SK-N-SH (cell line): ENCODE measurements at regions not wholly inside any gene's neighbourhood (a gene's known extent, or its start where the extent isn't known, plus 50 kb on each side); places are given as distances from the start of the nearest gene placed in this dataset.

Source experiments
- CTCF ChIA-PET: fragments of 300-600, 350-600 bp; formaldehyde crosslinking; extraction: SDS; loops from one replicate; lab custom pipeline; 2021; lab: Yijun Ruan, JAX
- POLR2A ChIA-PET: fragments of 350-600 bp; sonication (Branson Sonifier 250); formaldehyde crosslinking; extraction: SDS; loops from one replicate; lab custom pipeline; 2020; ENCODE audit warnings: antibody characterized with exemption, inconsistent platforms; lab: Yijun Ruan, JAX
- DNase-seq: peaks from one replicate; pipeline ENCODE4 v3.0.0; 2012
- H2AFZ ChIP-seq: fragments of 200-600 bp; sonication (generic); 2 replicates; pipeline ENCODE4 v1.8.1; 2016; ENCODE audit warnings: antibody characterized with exemption, mild to moderate bottlenecking, low read depth
- H3F3A ChIP-seq: fragments of 200-600 bp; sonication (generic); replicated peaks from 2 replicates; pipeline ENCODE3; 2016; ENCODE audit warnings: antibody characterized with exemption, mild to moderate bottlenecking; ENCODE audit not compliant: insufficient read depth
- H3K27ac ChIP-seq, 2 experiments: fragments of 200-500 bp in 1 of 2; fragments of 200-600 bp in 1 of 2; sonication (Bioruptor generic) in 1 of 2; sonication (generic), shearing (Covaris generic) in 1 of 2; 2 replicates each; pipeline versions ENCODE4 v1.5.1 to v1.6.1; 2014 to 2016; ENCODE audit warnings: low read depth in 2 of 2, inconsistent platforms in 1 of 2, low read length in 1 of 2, mild to moderate bottlenecking in 1 of 2, mixed read lengths in 1 of 2
- H3K27me3 ChIP-seq: fragments of 200-600 bp; sonication (generic), shearing (Covaris generic); 2 replicates; pipeline ENCODE4 v1.6.1; 2016; ENCODE audit warnings: mixed run types; ENCODE audit not compliant: insufficient read depth
- H3K36me3 ChIP-seq, 2 experiments: fragments of 200-500 bp in 1 of 2; fragments of 200-600 bp in 1 of 2; sonication (Bioruptor generic) in 1 of 2; sonication (generic) in 1 of 2; replicated peaks in 1 of 2; 2 replicates each; pipeline versions ENCODE3 to v1.5.1; 2014 to 2016; ENCODE audit warnings: low read length in 1 of 2, mild to moderate bottlenecking in 1 of 2; ENCODE audit not compliant: insufficient read depth in 2 of 2, control insufficient read depth in 1 of 2
- H3K4me1 ChIP-seq, 2 experiments: fragments of 200-500 bp in 1 of 2; fragments of 200-600 bp in 1 of 2; sonication (Bioruptor generic) in 1 of 2; sonication (generic), shearing (Covaris generic) in 1 of 2; 2 replicates each; pipeline versions ENCODE4 v1.5.1 to v1.6.1; 2014 to 2016; ENCODE audit warnings: low read depth in 1 of 2, low read length in 1 of 2, mixed run types in 1 of 2; ENCODE audit not compliant: insufficient read depth in 2 of 2, control insufficient read depth in 1 of 2
- H3K4me2 ChIP-seq: fragments of 200-600 bp; sonication (generic), shearing (Covaris generic); 2 replicates; pipeline ENCODE4 v1.6.1; 2017; ENCODE audit warnings: mixed run types
- H3K4me3 ChIP-seq, 2 experiments: fragments of 200-500 bp in 1 of 2; fragments of 200-600 bp in 1 of 2; sonication (Bioruptor generic) in 1 of 2; sonication (generic), shearing (Covaris generic) in 1 of 2; 2 replicates each; pipeline versions ENCODE4 v1.5.1 to v1.8.1; 2014 to 2016; ENCODE audit warnings: low read depth in 2 of 2, inconsistent platforms in 1 of 2, low read length in 1 of 2, mild to moderate bottlenecking in 1 of 2, mixed read lengths in 1 of 2, moderate library complexity in 1 of 2
- H3K79me2 ChIP-seq: fragments of 200-600 bp; sonication (generic); 2 replicates; pipeline ENCODE4 v1.8.1; 2017; ENCODE audit warnings: mild to moderate bottlenecking; ENCODE audit not compliant: insufficient read depth
- H3K9ac ChIP-seq: fragments of 200-600 bp; sonication (generic); 2 replicates; pipeline ENCODE4 v1.6.1; 2017; ENCODE audit warnings: mixed run types
- H3K9me2 ChIP-seq: fragments of 200-600 bp; sonication (generic); 2 replicates; pipeline ENCODE4 v1.6.1; 2017; ENCODE audit warnings: mixed run types
- H3K9me3 ChIP-seq: fragments of 200-600 bp; sonication (generic); 2 replicates; pipeline ENCODE4 v1.6.1; 2017; ENCODE audit warnings: mixed run types, mild to moderate bottlenecking, moderate library complexity
- H4K20me1 ChIP-seq: fragments of 200-600 bp; sonication (generic); 2 replicates; pipeline ENCODE4 v1.6.1; 2017; ENCODE audit warnings: mild to moderate bottlenecking, mixed run types; ENCODE audit not compliant: insufficient read depth
- CHD2 ChIP-seq: fragments of 150-350 bp; IDR thresholded peaks from 2 replicates; pipeline ENCODE4 v1.6.1; 2018; ENCODE audit warnings: low read length; ENCODE audit not compliant: partially characterized antibody
- EZH2phosphoT487 ChIP-seq: fragments of 200-600 bp; sonication (generic); IDR thresholded peaks from 2 replicates; pipeline ENCODE4 v1.6.1; 2017; ENCODE audit warnings: low read depth, mixed run types, mild to moderate bottlenecking, antibody characterized with exemption, moderate library complexity, borderline replicate concordance
- FOXJ3 ChIP-seq: sonication (generic); formaldehyde crosslinking; IDR thresholded peaks from 2 replicates; pipeline ENCODE4 v1.5.1; 2020; ENCODE audit warnings: mild to moderate bottlenecking, missing genetic modification reagents
- FOXM1 ChIP-seq: IDR thresholded peaks from 2 replicates; pipeline ENCODE4 v1.4.0; 2012; ENCODE audit warnings: low read depth, mild to moderate bottlenecking
- GABPA ChIP-seq: IDR thresholded peaks from 2 replicates; pipeline ENCODE4 v1.4.0; 2012; ENCODE audit warnings: low read depth, mild to moderate bottlenecking
- IRF3 ChIP-seq: fragments of 150-350 bp; IDR thresholded peaks from 2 replicates; pipeline ENCODE4 v1.6.1; 2016; ENCODE audit warnings: mild to moderate bottlenecking, low read depth, low read length
- MAX ChIP-seq: IDR thresholded peaks from 2 replicates; pipeline ENCODE4 v1.4.0; 2012; ENCODE audit warnings: low read depth
- MXI1 ChIP-seq: IDR thresholded peaks from 2 replicates; pipeline ENCODE4 v1.6.1; 2012; ENCODE audit warnings: mild to moderate bottlenecking, low read depth, low read length, improper control_type of control experiment
- NFIC ChIP-seq: IDR thresholded peaks from 2 replicates; pipeline ENCODE4 v1.4.0; 2012; ENCODE audit warnings: borderline replicate concordance
- RAD21 ChIP-seq: IDR thresholded peaks from 2 replicates; pipeline ENCODE4 v1.6.1; 2012; ENCODE audit warnings: mild to moderate bottlenecking, low read length
- RFX5 ChIP-seq: IDR thresholded peaks from 2 replicates; pipeline ENCODE4 v1.6.1; 2012; ENCODE audit warnings: mild to moderate bottlenecking, improper control_type of control experiment, low read length
- TAF1 ChIP-seq: IDR thresholded peaks from 2 replicates; pipeline ENCODE4 v1.6.1; 2012; ENCODE audit warnings: low read depth, mild to moderate bottlenecking, low read length, moderate library complexity, borderline replicate concordance
- TCF12 ChIP-seq: IDR thresholded peaks from 2 replicates; pipeline ENCODE4 v1.4.0; 2012
- USF2 ChIP-seq: fragments of 150-350 bp; IDR thresholded peaks from 2 replicates; pipeline ENCODE4 v1.6.1; 2017; ENCODE audit warnings: antibody characterized with exemption, low read length, low read depth, borderline replicate concordance
- ZBTB33 ChIP-seq: IDR thresholded peaks from 2 replicates; pipeline ENCODE4 v1.4.0; 2012; ENCODE audit warnings: low read depth, borderline replicate concordance
- WGBS: methylation state at CpG from one replicate; pipeline ENCODE4 v1.1.6; 2017; ENCODE audit warnings: low lambda C conversion rate; 5-methylcytosine and 5-hydroxymethylcytosine counted together

DNA sequence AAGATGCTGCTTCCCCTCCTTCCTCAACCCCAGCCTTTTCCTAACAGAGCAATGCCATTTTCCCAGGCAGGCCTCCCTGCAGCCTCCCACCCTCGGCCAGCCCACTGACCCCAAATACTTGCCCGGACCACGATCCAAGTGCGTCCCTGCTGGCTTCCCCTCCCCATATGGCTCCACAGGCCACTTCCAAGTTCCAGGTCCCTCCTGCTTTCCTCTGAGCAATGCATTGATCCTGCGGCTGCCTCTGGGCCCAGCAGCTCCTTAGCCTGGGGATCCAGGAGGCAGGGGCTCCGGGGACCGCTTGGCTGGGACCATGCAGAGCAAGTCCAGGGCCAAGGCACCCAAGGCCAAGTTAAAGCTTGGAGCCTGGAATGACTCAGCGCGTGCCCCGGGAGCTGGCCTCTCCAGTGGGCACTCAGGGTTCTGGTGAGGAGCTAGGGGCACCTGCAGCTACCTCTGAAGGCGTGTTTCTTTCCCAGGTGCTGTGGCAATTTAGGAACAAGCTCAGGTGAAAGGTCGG is 51.9 kb upstream of the ENPP7 start:
- H3K79me2 ChIP-seq = no peaks in the 10 kb centered on the region
- H3K9me3 ChIP-seq = peaks cover 6% of the 10 kb centered on the region; the same call in 1 of the 2 replicates
- no peak overlapping the region for H3K4me3 ChIP-seq
- ChIA-PET POLR2A (no interaction called here), CTCF (interaction anchor here (0.9 to 1.8 kb wide), 5 partner anchors 12 to 66 kb away, joined by 3 to 5 read pairs (median 4); no protein-coding TSS in a partner anchor)
- no peak overlapping the region for H3K27ac ChIP-seq
- no peaks in the 10 kb centered on the region for H3K9me2 ChIP-seq
- no peak overlapping the region for H3K4me2 ChIP-seq
- TF ChIP-seq USF2 (no peak), GABPA (no peak), FOXM1 (no peak)
- H4K20me1 ChIP-seq = no peaks in the 10 kb centered on the region
- H3K36me3 ChIP-seq = no peaks in the 10 kb centered on the region
- no peaks in the 10 kb centered on the region for H3K4me1 ChIP-seq
- no peak overlapping the region for H3K9ac ChIP-seq
- H3K27me3 ChIP-seq = peaks cover 10% of the 10 kb centered on the region; the same call in 1 of the 2 replicates
- no peak overlapping the region for H2AFZ ChIP-seq
- 27% methylated on average over 9 of the region's 12 CpGs for WGBS
- no peaks in the 10 kb centered on the region for H3F3A ChIP-seq
- DNase-seq = no peak

- H3K9me3 ChIP-seq = peaks cover 11% of the 10 kb centered on the region; the same call in 1 of the 2 replicates
- H3K4me2 ChIP-seq = no peak overlapping the region
- TF ChIP-seq RFX5 (no peak), MAX (no peak), FOXJ3 (CRISPR knock-in tag) (no peak), TAF1 (no peak), MXI1 (no peak), NFIC (no peak), TCF12 (no peak), IRF3 (no peak), RAD21 (no peak), ZBTB33 (no peak), CHD2 (no peak), FOXM1 (no peak), EZH2phosphoT487 (no peak)
- no peaks in the 10 kb centered on the region for H3K79me2 ChIP-seq
- ChIA-PET CTCF (interaction anchor here (0.7 to 1.7 kb wide), 4 partner anchors 11 to 66 kb away, joined by 3 to 4 read pairs (median 4); no protein-coding TSS in a partner anchor), POLR2A (no interaction called here)
- no peak overlapping the region for H3K9ac ChIP-seq
- 72% methylated on average over 16 of the region's 16 CpGs for WGBS
- peaks cover 10% of the 10 kb centered on the region; the same call in 1 of the 2 replicates for H3K27me3 ChIP-seq
- no peak overlapping the region for H2AFZ ChIP-seq
- H3K27ac ChIP-seq = no peak overlapping the region
- no peaks in the 10 kb centered on the region for H3K36me3 ChIP-seq
- H3K4me1 ChIP-seq = no peaks in the 10 kb centered on the region
- no peaks in the 10 kb centered on the region for H4K20me1 ChIP-seq
- no peaks in the 10 kb centered on the region for H3F3A ChIP-seq
- DNase-seq = no peak
- no peaks in the 10 kb centered on the region for H3K9me2 ChIP-seq
- H3K4me3 ChIP-seq = no peak overlapping the region
Measured at GRCh38 chr17:79678091-79678735, 52.5 kb upstream of the ENPP7 start.
